Thymus (tissue), 11 donors: ENCODE measurements at regions not wholly inside any gene's neighbourhood (a gene's known extent, or its start where the extent isn't known, plus 50 kb on each side); places are given as distances from the start of the nearest gene placed in this dataset.

Experiments used
- DNase-seq, 9 donors: peaks; one replicate each; pipeline ENCODE4 v3.0.0-alpha.2; 2013; ENCODE audit warnings: low spot score in 9 of 9, low read depth in 6 of 9, missing footprints in 1 of 9
- H3K27ac ChIP-seq, 2 donors: one replicate each; pipeline ENCODE4 v1.5.1; 2013; ENCODE audit warnings: control low read depth in 1 of 2, low read depth in 1 of 2, low read length in 1 of 2, mild to moderate bottlenecking in 1 of 2, moderate library complexity in 1 of 2
- H3K27me3 ChIP-seq, 2 donors: one replicate each; pipeline ENCODE4 v1.5.1; 2013; ENCODE audit warnings: low read length in 1 of 2; ENCODE audit not compliant: control insufficient read depth in 2 of 2, insufficient read depth in 1 of 2
- H3K36me3 ChIP-seq, 2 donors: one replicate each; pipeline ENCODE4 v1.5.1; 2013; ENCODE audit warnings: low read length in 1 of 2, mild to moderate bottlenecking in 1 of 2, moderate library complexity in 1 of 2; ENCODE audit not compliant: control insufficient read depth in 2 of 2, insufficient read depth in 2 of 2
- H3K4me1 ChIP-seq, 2 donors: one replicate each; pipeline ENCODE4 v1.5.1; 2013; ENCODE audit warnings: low read length in 2 of 2; ENCODE audit not compliant: control insufficient read depth in 2 of 2, insufficient read depth in 2 of 2
- H3K4me3 ChIP-seq, 2 donors: one replicate each; pipeline ENCODE4 v1.5.1; 2013; ENCODE audit warnings: low read length in 2 of 2, control low read depth in 1 of 2, mild to moderate bottlenecking in 1 of 2
- H3K9me3 ChIP-seq, 2 donors: one replicate each; pipeline ENCODE4 v1.5.1; 2013; ENCODE audit warnings: low read length in 1 of 2, mild to moderate bottlenecking in 1 of 2; ENCODE audit not compliant: control insufficient read depth in 2 of 2, insufficient read depth in 1 of 2
- WGBS: extraction: QIAGEN DNeasy Blood & Tissue Kit; methylation state at CpG from one replicate; pipeline ENCODE4 v1.1.7; 2013; 5-methylcytosine and 5-hydroxymethylcytosine counted together
- donor health status: healthy.

GRCh38 chr18:75503615-75504014 is 76.1 kb upstream of the SMIM21 start:
- H3K27me3 ChIP-seq: no peaks in the 10 kb centered on the region
- no peak overlapping the region for H3K4me3 ChIP-seq
- no peaks in the 10 kb centered on the region for H3K4me1 ChIP-seq
- H3K27ac ChIP-seq: no peak overlapping the region
- H3K36me3 ChIP-seq: no peaks in the 10 kb centered on the region
- 95% methylated on average over 2 of the region's 2 CpGs for WGBS
- DNase-seq: no peak
- H3K9me3 ChIP-seq: no peaks in the 10 kb centered on the region

GRCh38 chr18:75502286-75502685 is 74.8 kb upstream of the SMIM21 start:
- Histone ChIP-seq H3K27ac (no peak overlapping the region), H3K9me3 (no peaks in the 10 kb centered on the region), H3K27me3 (no peaks in the 10 kb centered on the region), H3K4me1 (no peaks in the 10 kb centered on the region), H3K4me3 (no peak overlapping the region), H3K36me3 (no peaks in the 10 kb centered on the region)
- WGBS: 90% methylated on average over 4 of the region's 4 CpGs
- DNase-seq: no peak

DNA sequence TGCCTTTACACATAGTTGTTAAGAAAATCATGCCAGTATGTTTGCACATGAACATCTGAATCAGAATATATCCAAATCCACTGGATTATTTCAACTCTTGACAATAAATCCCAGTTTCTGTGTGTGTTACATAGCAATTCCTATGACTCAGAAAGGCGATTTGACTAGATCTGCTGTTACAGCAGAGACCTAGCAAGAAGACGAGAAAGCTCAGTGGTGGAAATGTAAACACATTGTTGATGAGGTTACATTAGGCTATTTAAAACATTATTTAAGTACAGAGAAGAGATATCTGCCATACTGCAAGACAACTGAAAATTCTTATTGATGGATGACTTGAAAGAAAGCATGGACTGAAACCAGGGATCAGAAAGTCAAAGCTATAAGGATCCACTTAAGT is 73.0 kb upstream of the SMIM21 start:
- no peaks in the 10 kb centered on the region for H3K36me3 ChIP-seq
- DNase-seq: no peak
- H3K4me1 ChIP-seq: no peaks in the 10 kb centered on the region
- H3K4me3 ChIP-seq: no peak overlapping the region
- WGBS: 95% methylated on average over 2 of the region's 2 CpGs
- no peak overlapping the region for H3K27ac ChIP-seq
- no peaks in the 10 kb centered on the region for H3K27me3 ChIP-seq
- H3K9me3 ChIP-seq: no peaks in the 10 kb centered on the region

DNA sequence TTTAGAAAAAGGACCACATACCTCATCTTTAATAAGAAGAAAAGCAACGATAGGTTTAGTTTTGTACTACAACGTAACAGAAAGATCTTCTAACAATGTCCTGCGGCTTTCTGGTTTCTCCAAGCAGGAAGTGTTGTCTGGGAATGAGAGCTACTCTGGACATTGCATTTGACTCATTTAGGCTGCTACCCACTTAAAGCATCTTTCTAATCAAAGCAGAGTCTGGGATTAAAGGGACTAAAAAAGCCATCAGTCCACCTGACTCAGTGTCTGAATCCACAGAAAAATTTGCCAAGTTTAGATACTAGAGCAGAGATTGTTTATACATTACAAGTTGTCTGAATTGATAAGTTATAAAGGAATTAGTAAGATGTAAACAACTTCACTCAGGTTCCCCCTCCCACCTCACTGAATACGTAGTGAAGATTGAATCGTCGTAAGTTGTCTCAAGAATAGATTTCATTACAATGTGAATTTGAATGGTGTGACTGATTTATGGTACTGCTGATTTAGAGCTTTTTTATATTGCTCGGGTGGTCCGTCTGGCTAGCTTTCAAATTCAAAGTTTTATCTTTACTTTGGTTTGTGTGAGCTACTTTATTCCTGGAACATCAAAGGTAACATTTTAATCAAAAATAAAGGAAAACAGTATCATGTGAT is 70.2 kb upstream of the SMIM21 start:
- H3K27ac ChIP-seq: no peak overlapping the region
- no peak overlapping the region for H3K4me3 ChIP-seq
- no peaks in the 10 kb centered on the region for H3K9me3 ChIP-seq
- WGBS: 66% methylated on average over 8 of the region's 8 CpGs
- no peak for DNase-seq
- no peaks in the 10 kb centered on the region for H3K36me3 ChIP-seq
- no peaks in the 10 kb centered on the region for H3K4me1 ChIP-seq
- H3K27me3 ChIP-seq: no peaks in the 10 kb centered on the region

DNA sequence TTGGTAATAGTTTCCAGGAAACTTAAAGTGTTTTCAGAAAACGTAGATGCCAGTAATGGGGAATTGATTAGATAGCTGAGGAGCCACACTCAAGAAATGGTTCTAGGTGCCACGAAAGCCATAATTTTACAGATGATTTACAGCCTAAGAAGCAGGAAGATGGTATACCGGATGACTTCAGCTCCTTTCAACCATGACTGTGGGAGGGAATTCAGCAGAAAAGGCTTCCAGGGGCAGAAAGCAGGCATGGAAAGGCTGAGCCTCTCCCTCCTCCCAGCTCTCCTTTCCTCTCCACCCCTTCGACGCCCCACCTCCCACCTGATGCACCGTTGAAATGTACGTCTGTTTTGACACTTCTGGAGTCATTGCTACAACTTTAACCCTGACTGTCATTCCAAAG is 68.6 kb upstream of the SMIM21 start:
- H3K4me1 ChIP-seq: no peaks in the 10 kb centered on the region
- no peaks in the 10 kb centered on the region for H3K27me3 ChIP-seq
- WGBS: 75% methylated on average over 7 of the region's 7 CpGs
- H3K4me3 ChIP-seq: no peak overlapping the region
- no peaks in the 10 kb centered on the region for H3K36me3 ChIP-seq
- no peaks in the 10 kb centered on the region for H3K9me3 ChIP-seq
- DNase-seq: no peak
- H3K27ac ChIP-seq: no peak overlapping the region

GRCh38 chr18:75492852-75493251 is 65.3 kb upstream of the SMIM21 start:
- 89% methylated on average over 2 of the region's 2 CpGs for WGBS

GRCh38 chr18:75491361-75491760 is 63.9 kb upstream of the SMIM21 start:
- Histone ChIP-seq H3K27me3 (no peaks in the 10 kb centered on the region), H3K27ac (no peak overlapping the region), H3K4me1 (no peaks in the 10 kb centered on the region), H3K4me3 (no peak overlapping the region), H3K9me3 (no peaks in the 10 kb centered on the region), H3K36me3 (no peaks in the 10 kb centered on the region)
- 95% methylated on average over 5 of the region's 5 CpGs for WGBS
- no peak for DNase-seq

More at GRCh38 chr18:75492852-75493251, 65.3 kb upstream of the SMIM21 start:
- no peak for DNase-seq
- no peaks in the 10 kb centered on the region for H3K4me1 ChIP-seq
- H3K9me3 ChIP-seq: no peaks in the 10 kb centered on the region
- no peak overlapping the region for H3K27ac ChIP-seq
- no peaks in the 10 kb centered on the region for H3K27me3 ChIP-seq
- no peaks in the 10 kb centered on the region for H3K36me3 ChIP-seq
- H3K4me3 ChIP-seq: no peak overlapping the region

DNA sequence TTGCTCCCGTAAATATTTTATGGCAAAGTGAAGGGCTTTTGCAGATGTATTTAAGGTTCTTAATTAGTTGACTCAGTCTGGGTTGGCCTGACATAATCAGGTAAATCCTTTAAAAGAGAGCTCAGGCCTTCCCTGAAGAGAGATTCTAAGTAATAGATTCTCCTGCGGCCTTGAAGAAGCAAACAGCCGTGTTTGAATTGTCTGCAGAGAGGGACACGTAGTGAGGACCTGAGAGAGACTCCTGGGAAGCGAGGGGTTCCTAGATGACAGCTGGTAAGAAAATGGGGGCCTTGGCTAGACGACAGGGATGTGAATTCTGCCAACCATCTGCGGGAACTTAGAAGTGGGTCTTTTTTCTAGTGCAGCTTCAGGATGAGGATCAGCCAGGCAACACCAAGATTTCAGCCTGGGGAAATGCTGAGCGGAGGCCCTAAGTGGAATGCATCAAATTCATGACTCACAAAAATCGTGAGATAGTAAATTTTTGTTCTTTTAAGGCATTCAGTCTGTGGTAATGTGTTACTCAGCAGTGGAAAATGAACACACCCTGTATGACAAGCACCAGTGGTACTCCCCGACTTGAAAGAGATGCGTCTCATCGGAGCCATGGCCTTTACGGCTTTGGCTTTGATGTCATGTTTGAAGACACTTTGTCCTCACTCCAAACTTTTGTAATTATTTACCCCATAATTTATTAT is 62.1 kb upstream of the SMIM21 start:
- no peak overlapping the region for H3K27ac ChIP-seq

GRCh38 chr18:75483662-75484061 is 56.2 kb upstream of the SMIM21 start:
- H3K4me1 ChIP-seq: no peaks in the 10 kb centered on the region
- no peaks in the 10 kb centered on the region for H3K9me3 ChIP-seq
- H3K27ac ChIP-seq: no peak overlapping the region
- no peak for DNase-seq
- no peak overlapping the region for H3K4me3 ChIP-seq
- no peaks in the 10 kb centered on the region for H3K36me3 ChIP-seq
- no peaks in the 10 kb centered on the region for H3K27me3 ChIP-seq
- WGBS: 93% methylated on average over 3 of the region's 3 CpGs

More for the DNA sequence above, 62.1 kb upstream of the SMIM21 start:
- no peaks in the 10 kb centered on the region for H3K27me3 ChIP-seq
- H3K4me1 ChIP-seq: no peaks in the 10 kb centered on the region
- H3K4me3 ChIP-seq: no peak overlapping the region
- no peaks in the 10 kb centered on the region for H3K36me3 ChIP-seq
- no peaks in the 10 kb centered on the region for H3K9me3 ChIP-seq
- WGBS: 95% methylated on average over 13 of the region's 13 CpGs
- no peak for DNase-seq
